Right lobe of liver (tissue), 6 donors: ENCODE measurements at regions not wholly inside any gene's neighbourhood (a gene's known extent, or its start where the extent isn't known, plus 50 kb on each side); places are given as distances from the start of the nearest gene placed in this dataset.

ENCODE experiments used
- ATAC-seq, 4 donors: fragments of 200-7000 bp; cut with Tn5 transposase; one replicate each; pipeline ENCODE4 v1.9.1; 2020; ENCODE audit warnings: mild to moderate bottlenecking in 4 of 4, moderate library complexity in 4 of 4
- DNase-seq, 3 donors: peaks; one replicate each; pipeline ENCODE4 v3.0.0-alpha.2; 2020
- H3K27ac ChIP-seq, 3 donors: fragments of 200-600 bp; one replicate each; pipeline ENCODE4 v1.8.0; 2022
- H3K27me3 ChIP-seq, 2 donors: fragments of 200-600 bp; one replicate each; pipeline ENCODE4 v1.8.0; 2022
- H3K36me3 ChIP-seq, 4 donors: fragments of 200-600 bp; sonication (generic) in 1 of 4; one replicate each; pipeline versions ENCODE4 v1.5.1 to v1.8.0; 2017 to 2022; ENCODE audit warnings: control low read depth in 1 of 4
- H3K4me1 ChIP-seq, 4 donors: fragments of 200-600 bp; sonication (generic) in 1 of 4; one replicate each; pipeline versions ENCODE4 v1.5.1 to v1.8.0; 2017 to 2022; ENCODE audit warnings: control low read depth in 1 of 4
- H3K4me3 ChIP-seq, 3 donors: fragments of 200-600 bp; one replicate each; pipeline ENCODE4 v1.8.0; 2022
- H3K9me3 ChIP-seq, 4 donors: fragments of 200-600 bp; sonication (generic) in 1 of 4; one replicate each; pipeline versions ENCODE4 v1.5.1 to v1.8.0; 2017 to 2022; ENCODE audit warnings: control low read depth in 1 of 4
- POLR2A ChIP-seq: fragments of 450-650 bp; IDR thresholded peaks from one replicate; pipeline ENCODE4 v1.6.1; 2017; ENCODE audit warnings: antibody characterized with exemption, mild to moderate bottlenecking
- WGBS: methylation state at CpG from one replicate; pipeline ENCODE4 v1.1.6; 2018; ENCODE audit warnings: low coverage, low lambda C conversion rate; ENCODE audit not compliant: insufficient coverage; ENCODE audit errors: missing lambda C conversion rate; 5-methylcytosine and 5-hydroxymethylcytosine counted together
- intact Hi-C, 2 donors: fragments of 100-400 bp; cut with DNase I; formaldehyde crosslinking; loops; one replicate each; pipeline versions ENCODE4 v1.11.2 to v1.14.1; 2022
- TF ChIP-seq, protein P1 (sequence below), 4 donors: fragments of 200-600 bp in 3 of 4; fragments of 450-650 bp in 1 of 4; IDR thresholded peaks; one replicate each; pipeline versions ENCODE4 v1.5.1 to v1.8.0; 2016 to 2022; ENCODE audit warnings: antibody characterized with exemption in 4 of 4, mild to moderate bottlenecking in 2 of 4
- donor health status: DM: no; HTN: yes; CAD: no.
- donor health status: DM: no; HTN: no; CAD: no.
- donor health status: DM: no; HTN: no; CAD: no.
- donor health status: DM: no; HTN: yes; CAD: no.
- donor health status: DM: no; HTN: yes; CAD: no.

DNA sequence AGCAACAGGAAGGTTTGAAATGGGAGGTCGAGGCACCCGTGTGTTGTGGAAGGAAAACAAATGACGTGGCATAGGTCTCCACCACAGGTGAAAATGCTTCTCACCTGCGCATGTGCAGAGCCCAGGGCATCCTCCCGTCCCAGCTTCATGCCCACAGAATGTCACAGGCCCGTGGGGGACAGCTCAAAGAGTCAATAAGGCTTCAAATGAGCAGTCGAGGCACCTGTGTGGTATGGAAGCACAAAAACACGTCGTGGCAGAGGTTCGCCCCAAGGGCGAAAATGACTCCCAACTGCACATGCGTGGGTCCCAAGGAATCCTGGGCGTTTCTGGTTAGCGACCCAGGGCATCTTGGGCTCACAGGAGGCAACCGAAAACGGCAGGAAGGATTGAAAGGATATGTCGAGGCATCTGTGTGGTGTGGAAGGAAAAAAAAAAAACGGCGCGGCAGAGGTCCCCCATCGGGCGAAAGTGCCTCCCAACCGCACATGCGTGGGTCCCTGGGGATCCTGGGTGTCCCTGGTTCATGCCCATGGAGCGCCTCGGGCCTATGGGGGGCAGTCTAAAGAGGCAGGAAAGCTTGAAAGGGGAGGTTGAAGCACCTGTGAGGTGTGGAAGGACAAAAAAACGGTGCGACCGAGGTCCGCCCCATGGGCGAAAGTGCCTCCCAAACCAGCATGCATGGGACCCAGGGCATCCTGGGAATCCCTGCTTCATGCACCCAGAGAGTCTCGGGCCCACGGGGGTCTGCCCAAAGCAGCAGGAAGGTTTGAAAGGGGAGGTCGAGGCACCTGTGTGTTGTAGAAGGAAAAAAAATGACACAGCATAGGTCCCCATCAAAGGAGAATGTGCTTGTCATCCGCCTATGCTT lies 578.5 kb downstream of the ALG10 start:
- ATAC-seq (no peak), DNase-seq (peak in 2 of 3 donors; percentile 25 to 29)
- H3K4me1 ChIP-seq = no peaks in the 10 kb centered on the region
- H3K4me3 ChIP-seq = no peak overlapping the region
- H3K27me3 ChIP-seq = no peaks in the 10 kb centered on the region
- peaks cover 0 to 3% (median 0%) of the 10 kb centered on the region in 4 donors for H3K9me3 ChIP-seq
- 38% methylated on average over 19 of the region's 35 CpGs for WGBS
- no peak overlapping the region for H3K27ac ChIP-seq
- TF ChIP-seq, protein P1, sequence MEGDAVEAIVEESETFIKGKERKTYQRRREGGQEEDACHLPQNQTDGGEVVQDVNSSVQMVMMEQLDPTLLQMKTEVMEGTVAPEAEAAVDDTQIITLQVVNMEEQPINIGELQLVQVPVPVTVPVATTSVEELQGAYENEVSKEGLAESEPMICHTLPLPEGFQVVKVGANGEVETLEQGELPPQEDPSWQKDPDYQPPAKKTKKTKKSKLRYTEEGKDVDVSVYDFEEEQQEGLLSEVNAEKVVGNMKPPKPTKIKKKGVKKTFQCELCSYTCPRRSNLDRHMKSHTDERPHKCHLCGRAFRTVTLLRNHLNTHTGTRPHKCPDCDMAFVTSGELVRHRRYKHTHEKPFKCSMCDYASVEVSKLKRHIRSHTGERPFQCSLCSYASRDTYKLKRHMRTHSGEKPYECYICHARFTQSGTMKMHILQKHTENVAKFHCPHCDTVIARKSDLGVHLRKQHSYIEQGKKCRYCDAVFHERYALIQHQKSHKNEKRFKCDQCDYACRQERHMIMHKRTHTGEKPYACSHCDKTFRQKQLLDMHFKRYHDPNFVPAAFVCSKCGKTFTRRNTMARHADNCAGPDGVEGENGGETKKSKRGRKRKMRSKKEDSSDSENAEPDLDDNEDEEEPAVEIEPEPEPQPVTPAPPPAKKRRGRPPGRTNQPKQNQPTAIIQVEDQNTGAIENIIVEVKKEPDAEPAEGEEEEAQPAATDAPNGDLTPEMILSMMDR (IDR thresholded peaks at IDR 0.05) = no peak
- no peak for TF ChIP-seq POLR2A
- H3K36me3 ChIP-seq = no peaks in the 10 kb centered on the region
- intact Hi-C loops = no loop called here

DNA sequence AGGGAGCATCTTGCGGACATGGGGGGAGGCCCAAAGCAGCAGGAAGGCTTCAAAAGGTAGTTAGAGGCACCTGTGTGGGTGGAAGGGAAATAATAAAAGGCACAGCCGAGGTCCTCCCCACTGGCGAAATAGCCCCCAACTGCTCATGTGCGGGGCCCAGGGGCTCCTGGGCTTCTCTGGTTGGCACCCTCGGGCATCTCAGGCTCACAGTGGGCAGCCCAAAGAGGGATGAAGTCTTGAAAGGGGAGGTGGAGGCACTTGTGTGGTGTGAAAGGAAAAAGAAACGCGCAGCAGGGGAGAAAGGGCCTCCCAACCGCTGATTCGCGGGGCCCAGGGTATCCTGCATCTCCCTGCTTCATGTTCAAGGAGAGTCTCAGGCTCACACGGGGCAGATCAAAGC lies 579.4 kb downstream of the ALG10 start:
- WGBS = 32% methylated on average over 10 of the region's 11 CpGs

DNA sequence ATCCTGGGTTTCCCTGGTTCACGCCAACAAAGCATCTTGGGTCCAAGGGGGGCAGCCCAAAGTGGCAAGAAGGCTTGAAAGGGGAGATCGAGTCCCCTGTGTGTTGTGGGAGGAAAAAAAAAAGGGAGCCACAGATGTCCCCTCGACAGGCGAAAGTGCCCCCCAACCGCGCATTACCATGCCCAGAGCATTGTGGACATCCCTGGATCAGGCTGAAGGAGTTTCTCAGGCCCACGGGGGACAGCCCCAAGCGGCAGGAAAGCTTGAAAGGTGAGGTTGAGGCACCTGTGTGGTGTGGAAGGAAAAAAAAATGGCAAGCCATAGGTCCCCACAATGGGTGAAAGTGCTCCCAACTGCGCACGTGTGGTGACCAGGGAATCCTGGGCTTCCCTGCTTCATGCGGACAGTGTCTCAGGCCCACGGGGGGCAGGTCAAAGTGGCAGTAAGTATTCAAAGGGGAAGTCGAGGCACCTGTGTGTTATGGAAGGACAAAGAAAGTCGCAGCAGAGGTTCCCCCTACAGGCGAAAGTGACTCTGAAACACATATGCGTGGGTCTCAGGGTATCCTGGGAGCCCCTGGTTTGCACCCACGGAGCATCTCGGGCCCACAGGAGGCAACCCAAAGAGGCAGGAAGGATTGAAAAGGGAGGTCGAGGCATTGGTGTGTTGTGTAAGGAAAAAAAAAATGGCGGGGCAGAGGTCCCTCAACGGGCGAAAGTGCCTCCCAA lies 580.1 kb downstream of the ALG10 start:
- no peak for TF ChIP-seq POLR2A
- TF ChIP-seq, protein P1 (IDR thresholded peaks at IDR 0.05) = no peak
- 62% methylated on average over 18 of the region's 22 CpGs for WGBS
- no peak for ATAC-seq

More for the DNA sequence above, 579.4 kb downstream of the ALG10 start:
- ATAC-seq = no peak
- no peaks in the 10 kb centered on the region for H3K9me3 ChIP-seq
- no peak overlapping the region for H3K4me3 ChIP-seq
- H3K36me3 ChIP-seq = no peaks in the 10 kb centered on the region
- H3K27me3 ChIP-seq = no peaks in the 10 kb centered on the region
- intact Hi-C loops = no loop called here
- H3K4me1 ChIP-seq = no peaks in the 10 kb centered on the region
- no peak overlapping the region for H3K27ac ChIP-seq
- TF ChIP-seq, protein P1 (IDR thresholded peaks at IDR 0.05) = no peak
- TF ChIP-seq POLR2A = no peak
- DNase-seq = peak in 1 of 3 donors; percentile 22

DNA sequence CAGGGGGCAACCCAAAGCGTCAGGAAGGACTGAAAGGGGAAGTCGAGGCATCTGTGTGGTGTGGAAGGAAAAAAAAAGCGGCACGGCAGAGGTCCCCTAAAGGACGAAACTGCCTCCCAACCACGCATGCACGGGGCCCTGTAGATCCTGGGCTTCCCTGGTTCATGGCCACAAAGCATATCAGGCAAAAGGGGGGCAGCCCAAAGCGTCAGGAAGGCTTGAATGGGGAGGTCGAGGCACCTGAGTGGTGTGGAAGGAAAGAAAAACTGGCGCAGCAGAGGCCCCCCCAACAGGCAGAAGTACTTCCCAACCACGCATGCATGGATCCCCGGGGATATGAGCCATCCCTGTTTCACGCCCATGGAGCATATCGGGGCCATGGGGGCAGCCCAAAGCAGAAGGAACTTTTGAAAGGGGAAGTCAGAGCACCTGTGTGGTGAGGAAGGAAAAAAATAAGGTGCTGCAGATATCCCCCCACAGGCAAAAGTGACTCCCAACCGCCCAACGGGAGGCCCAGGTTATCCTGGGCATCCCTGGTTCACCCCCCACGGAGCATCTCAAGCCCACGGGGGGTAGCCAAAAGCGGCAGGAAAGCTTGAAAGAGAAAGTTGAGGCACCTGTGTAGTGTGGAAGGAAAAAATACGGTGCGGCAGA lies 581.2 kb downstream of the ALG10 start:
- WGBS = 61% methylated on average over 7 of the region's 21 CpGs
- H3K27me3 ChIP-seq = no peaks in the 10 kb centered on the region
- H3K36me3 ChIP-seq = no peaks in the 10 kb centered on the region
- H3K9me3 ChIP-seq = no peaks in the 10 kb centered on the region
- ATAC-seq (no peak), DNase-seq (no peak)
- no peaks in the 10 kb centered on the region for H3K4me1 ChIP-seq
- intact Hi-C loops = no loop called here
- TF ChIP-seq, protein P1 (IDR thresholded peaks at IDR 0.05) = no peak
- TF ChIP-seq POLR2A = no peak
- no peak overlapping the region for H3K4me3 ChIP-seq
- no peak overlapping the region for H3K27ac ChIP-seq

More for the DNA sequence above, 580.1 kb downstream of the ALG10 start:
- no peaks in the 10 kb centered on the region for H3K4me1 ChIP-seq
- no peaks in the 10 kb centered on the region for H3K27me3 ChIP-seq
- no peak overlapping the region for H3K27ac ChIP-seq
- H3K9me3 ChIP-seq = no peaks in the 10 kb centered on the region
- intact Hi-C loops = no loop called here
- H3K36me3 ChIP-seq = no peaks in the 10 kb centered on the region
- DNase-seq = no peak
- no peak overlapping the region for H3K4me3 ChIP-seq
